Medulla oblongata (tissue), 1 donor: ENCODE measurements at regions not wholly inside any gene's neighbourhood (a gene's known extent, or its start where the extent isn't known, plus 50 kb on each side); places are given as distances from the start of the nearest gene placed in this dataset.

Source experiments
- DNase-seq: peaks from one replicate; pipeline ENCODE4 v3.0.0-alpha.2; 2015; ENCODE audit errors: extremely low spot score

DNA sequence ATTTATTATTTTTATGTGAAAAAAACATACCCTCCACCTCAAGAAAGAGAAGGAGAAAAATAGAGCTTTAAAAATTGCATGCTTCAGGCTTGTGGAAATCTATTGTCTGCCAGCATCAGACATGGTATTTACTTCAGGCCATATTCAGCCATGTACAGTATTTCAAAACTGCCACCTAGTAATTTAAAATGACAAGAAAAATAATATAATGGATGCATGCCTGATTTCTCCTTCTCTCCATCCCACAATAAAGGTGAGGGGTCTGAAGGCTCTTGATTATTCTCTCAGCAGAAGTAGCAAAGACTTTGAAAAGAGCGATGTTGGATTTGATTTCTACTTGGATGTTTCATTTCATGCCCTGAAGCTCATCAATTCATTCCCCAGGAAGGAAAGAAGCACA, 250.7 kb downstream of the TBC1D4 start:
- DNase-seq: no peak

GRCh38 chr13:75226733-75227435, 255.1 kb downstream of the TBC1D4 start:
- no peak for DNase-seq

GRCh38 chr13:75226092-75226491, 255.9 kb downstream of the TBC1D4 start:
- no peak for DNase-seq

DNA sequence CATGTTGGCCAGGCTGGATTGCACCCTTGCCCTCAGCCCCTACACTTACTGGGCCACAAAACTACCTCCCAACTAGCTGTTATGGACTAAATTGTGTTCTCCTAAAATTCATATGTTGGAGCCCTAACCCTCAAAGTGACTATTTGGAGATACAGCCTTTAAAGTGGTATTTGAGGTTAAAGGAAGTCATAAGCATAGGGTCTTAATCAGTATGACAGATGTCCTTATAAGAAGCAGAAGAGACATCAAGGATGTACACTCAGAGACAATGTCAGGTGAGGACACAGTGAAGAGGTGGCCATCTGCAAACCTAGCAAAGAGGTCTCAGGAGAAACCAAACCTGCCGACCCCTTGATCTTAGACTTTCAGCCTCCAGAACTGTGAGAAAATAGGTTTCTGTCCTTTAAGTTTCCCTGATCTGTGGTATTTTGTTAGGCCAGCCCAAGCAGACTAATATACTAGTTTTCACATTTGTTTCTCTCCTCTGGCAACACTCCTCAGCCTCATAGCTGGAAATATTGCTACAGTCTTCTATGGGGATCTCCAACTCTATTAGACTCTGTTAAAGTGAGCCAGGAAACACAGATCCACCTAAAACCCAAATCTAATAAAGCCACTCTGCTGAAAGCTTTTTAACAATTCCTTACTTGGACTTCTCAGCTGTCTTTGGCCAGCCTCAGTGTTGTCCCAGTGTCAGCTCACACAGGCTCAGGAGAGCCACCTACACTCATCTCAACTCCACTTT, 256.5 kb downstream of the TBC1D4 start:
- no peak for DNase-seq

DNA sequence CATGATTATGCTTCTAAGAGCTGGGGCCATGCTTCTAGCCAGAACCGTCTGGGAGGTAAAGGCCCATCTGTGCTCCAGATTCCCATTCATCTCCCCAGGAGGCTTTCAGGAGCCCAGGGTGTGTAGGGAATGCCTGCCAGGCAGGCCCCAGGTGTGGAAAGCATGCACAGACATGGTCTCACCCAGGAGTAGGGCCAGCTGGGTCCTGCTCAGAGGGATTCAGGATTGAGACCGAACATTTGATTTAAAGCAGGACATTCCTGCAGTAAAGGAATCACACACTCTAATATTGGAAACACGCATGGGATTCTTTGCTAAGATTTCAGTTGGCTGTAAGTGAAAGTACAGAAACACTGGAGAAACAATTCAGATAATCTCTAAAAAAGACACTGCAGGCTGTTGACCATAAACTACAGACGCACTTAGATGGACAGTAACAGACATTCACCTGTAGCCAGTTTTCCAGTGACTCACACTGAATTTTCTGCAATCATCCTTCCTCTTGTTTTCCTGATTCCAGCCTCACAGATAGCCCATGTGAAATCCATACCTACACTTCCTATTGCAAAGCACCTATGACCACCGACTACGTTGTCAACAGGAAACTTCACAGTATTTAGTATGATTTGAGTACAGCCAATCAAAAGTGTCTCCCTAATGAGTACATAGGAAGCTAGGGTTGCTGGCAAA, 257.8 kb downstream of the TBC1D4 start:
- DNase-seq: no peak

- no peak for DNase-seq
Measured at GRCh38 chr13:75222031-75222430, 259.9 kb downstream of the TBC1D4 start.

DNA sequence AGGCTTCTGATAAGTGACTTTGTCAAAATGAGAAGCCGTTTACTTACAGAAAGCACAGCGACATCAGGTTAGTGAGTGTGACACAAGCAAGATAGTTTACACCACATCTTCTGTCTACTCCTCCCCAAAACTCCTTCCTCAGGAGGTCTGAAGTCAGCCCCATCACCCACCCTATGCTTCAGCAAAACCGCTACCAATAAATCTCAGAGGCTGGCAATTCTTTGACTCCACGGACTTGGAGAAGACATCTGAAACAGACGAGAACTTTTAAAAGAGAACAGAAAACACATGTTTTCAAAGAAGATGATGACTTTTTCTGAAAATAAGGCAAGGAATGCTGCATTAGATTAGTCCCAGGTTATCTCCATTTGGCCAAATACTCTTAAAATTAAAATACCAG, 261.1 kb downstream of the TBC1D4 start:
- no peak for DNase-seq

- no peak for DNase-seq
Measured at GRCh38 chr13:75220238-75220542, 261.8 kb downstream of the TBC1D4 start.

GRCh38 chr13:75219479-75220237, 262.3 kb downstream of the TBC1D4 start:
- peak; percentile 83 for DNase-seq

DNA sequence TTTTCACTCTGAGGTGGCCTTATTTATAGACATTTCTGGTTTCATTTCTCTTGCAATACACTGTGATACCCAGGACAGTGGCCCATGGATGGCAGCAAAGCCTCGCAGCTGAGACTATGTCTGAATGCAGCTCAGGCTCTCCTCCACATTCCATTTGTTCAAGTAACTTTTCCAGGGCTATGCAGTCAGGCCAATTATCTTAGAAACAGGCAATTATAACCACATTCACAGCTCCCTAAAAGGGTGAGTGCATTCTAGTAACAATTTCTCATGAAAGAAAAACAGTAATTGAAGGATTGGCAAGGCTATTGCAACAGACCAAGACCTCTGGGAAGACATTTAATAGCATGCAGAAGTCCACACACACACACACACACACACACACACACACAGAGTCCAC, 264.0 kb downstream of the TBC1D4 start:
- peak; percentile 44 for DNase-seq

DNA sequence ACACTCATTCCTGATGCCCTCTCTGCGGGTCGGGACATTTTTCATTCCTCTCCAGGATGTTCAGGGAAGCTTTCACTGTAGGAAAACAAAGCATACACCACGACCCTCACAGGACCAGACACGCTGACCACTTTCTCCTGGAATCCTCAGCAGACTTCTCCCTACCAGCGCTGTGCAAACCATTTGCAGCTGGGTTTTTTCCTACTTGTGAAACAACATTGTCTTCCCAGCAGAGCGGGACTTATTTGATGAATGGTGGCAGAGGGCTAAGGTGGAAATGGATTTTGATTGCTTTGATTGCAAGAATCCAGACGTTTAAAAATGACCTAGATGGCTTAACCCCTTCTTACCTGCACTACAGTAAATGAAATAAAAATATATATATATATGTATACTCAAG, 265.9 kb downstream of the TBC1D4 start:
- no peak for DNase-seq

GRCh38 chr13:75214846-75215245, 267.1 kb downstream of the TBC1D4 start:
- no peak for DNase-seq

GRCh38 chr13:75202981-75203380, 279.0 kb downstream of the TBC1D4 start:
- no peak for DNase-seq

- peak; percentile 37 for DNase-seq
Measured at GRCh38 chr13:75197803-75198202, 284.2 kb downstream of the TBC1D4 start.

DNA sequence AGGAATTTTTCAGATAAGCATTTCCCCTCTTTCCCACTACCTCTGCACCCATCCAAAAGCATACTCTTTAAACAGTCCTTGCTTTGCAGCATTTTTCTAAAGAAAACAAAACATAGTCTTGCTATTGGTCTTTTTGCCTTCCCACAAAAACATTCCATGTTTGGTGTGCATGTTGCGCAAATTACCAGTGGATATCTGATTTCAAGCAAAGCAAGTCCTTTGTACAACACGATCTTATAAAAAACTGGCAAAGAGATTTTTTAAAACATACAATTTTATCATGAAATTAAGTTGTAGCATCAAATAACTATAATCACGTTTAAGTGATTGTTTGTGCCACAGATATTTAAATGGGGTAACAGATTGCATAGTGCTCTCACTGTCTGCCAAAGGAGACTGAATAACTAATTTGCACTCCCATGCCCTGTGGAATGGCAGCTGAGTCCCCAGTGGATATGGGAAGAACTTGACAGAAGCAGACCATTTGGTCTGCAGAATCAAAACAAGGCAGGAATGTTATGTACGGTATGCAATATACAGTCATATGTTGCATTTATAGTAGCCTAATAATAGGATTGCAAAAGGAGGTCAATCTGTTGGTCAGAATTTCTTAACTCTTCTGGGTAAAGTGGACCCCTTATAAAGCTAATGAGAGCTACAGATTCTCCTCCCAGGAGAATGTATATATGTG, 285.7 kb downstream of the TBC1D4 start:
- DNase-seq: peak; percentile 15

DNA sequence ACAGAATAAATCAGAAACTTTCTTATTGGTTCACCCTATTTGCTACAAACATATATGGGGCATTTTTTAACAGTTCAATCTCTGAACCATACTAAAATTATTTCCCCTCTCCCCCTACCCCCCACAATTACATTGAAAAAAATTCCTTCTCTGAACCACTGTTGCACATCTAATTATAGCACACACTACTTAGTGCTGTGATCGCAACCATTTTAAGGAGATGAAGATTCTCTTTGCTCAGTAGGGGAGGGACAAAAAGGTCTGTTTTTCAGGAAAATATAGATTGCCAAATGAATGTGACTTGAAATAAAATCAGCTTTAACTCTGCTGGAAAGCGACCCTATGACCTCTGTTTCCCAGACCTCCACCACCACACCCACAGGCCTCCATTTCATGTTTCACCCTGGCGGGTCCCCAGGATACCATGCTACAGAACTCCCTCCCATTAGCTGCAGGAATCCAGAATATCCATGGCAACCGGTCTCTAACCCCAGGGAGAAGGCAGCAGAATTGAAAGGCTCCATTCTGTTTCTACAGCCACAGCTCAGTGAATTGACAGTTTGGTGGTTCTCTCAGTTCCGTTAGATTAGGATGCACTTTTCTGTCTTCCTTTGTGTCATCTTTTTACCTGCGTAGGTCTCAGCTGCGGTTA, 286.3 kb downstream of the TBC1D4 start:
- peak; percentile 45 for DNase-seq

DNA sequence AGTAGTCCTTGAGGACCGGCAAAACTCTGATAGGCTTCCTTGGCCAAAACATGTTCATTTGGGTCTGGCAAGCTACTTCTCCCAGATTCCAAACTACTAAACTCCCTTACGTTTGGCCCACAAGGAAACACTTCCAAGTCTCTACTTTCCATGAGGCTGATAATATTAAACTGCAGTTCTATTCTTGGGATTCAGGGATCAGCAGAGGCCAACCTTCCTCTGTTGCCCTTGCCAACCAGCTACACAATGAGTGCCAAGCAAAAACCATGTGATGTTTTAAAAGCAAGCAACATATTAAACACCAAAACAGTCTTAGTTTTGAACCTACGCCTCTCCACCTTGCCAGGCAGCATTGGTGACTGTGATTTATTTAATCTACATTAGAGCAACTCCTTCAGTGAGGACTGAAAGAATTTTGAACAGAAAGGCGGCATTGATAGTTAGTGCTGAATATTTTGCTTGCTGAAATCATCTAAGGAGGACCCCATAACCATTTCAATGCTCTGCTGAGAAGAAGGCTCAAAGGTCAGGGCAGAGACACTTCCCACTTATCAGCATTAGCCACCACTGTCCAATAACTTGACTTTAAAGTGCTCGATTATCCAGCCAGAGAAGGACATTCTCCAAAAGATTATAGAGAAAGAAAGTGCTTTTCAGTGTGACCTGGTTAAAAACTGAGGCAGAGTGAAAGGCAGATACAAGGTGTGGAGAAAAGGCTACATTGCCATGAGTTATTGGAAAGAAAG, 287.1 kb downstream of the TBC1D4 start:
- peak; percentile 26 for DNase-seq

- no peak for DNase-seq
Measured at GRCh38 chr13:75186379-75186778, 295.6 kb downstream of the TBC1D4 start.

DNA sequence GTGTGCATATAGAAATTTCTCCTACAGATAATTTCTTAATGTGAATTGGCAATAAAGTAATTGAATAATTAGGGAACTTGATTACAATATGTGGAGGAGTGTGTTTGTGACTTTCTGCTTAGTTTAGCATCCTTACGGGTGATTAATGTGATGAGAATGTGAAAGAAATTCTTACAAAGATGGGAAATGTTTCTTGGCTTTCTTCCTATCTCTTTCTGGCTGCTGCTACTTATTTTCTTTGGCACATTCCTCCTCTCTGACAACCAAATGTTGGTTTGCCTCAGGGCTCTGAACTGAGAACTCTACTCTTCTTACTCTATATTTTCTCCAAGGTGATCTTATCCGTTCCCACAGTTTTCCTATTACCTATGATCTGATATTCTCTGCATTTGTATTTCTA, 300.1 kb downstream of the TBC1D4 start:
- no peak for DNase-seq

- DNase-seq: no peak
Measured at GRCh38 chr13:75180805-75181455, 301.0 kb downstream of the TBC1D4 start.
